Breast epithelium (tissue), 4 donors: ENCODE measurements at regions not wholly inside any gene's neighbourhood (a gene's known extent, or its start where the extent isn't known, plus 50 kb on each side); places are given as distances from the start of the nearest gene placed in this dataset.

Experiments
- DNase-seq, 2 donors: peaks; one replicate each; pipeline ENCODE4 v3.0.0-alpha.2; 2019; ENCODE audit warnings: low spot score in 2 of 2
- H3K27ac ChIP-seq, 2 donors: fragments of 200-600 bp; sonication (generic) in 1 of 2; one replicate each; pipeline ENCODE4 v1.5.1; 2016 to 2019; ENCODE audit warnings: mild to moderate bottlenecking in 1 of 2
- H3K27me3 ChIP-seq, 2 donors: fragments of 200-600 bp; sonication (generic) in 1 of 2; one replicate each; pipeline versions ENCODE4 v1.5.1 to v1.6.0; 2017 to 2019; ENCODE audit warnings: control low read depth in 1 of 2, mild to moderate bottlenecking in 1 of 2
- H3K36me3 ChIP-seq: fragments of 200-600 bp; one replicate; pipeline ENCODE4 v1.5.1; 2019
- H3K4me1 ChIP-seq, 2 donors: fragments of 200-600 bp; sonication (generic); one replicate each; pipeline ENCODE4 v1.5.1; 2016 to 2019; ENCODE audit warnings: control low read depth in 1 of 2
- H3K4me3 ChIP-seq, 3 donors: fragments of 200-600 bp; sonication (generic); 1 replicate in 2 of 3; 2 replicates in 1 of 3; pipeline ENCODE4 v1.5.1; 2016 to 2019; ENCODE audit warnings: mild to moderate bottlenecking in 3 of 3, moderate library complexity in 2 of 3
- H3K9me3 ChIP-seq, 2 donors: fragments of 200-600 bp; sonication (generic) in 1 of 2; one replicate each; pipeline ENCODE4 v1.5.1; 2016 to 2019; ENCODE audit warnings: control low read depth in 1 of 2
- POLR2A ChIP-seq: fragments of 450-650 bp; IDR thresholded peaks from one replicate; pipeline ENCODE4 v1.6.1; 2016; ENCODE audit warnings: antibody characterized with exemption, mild to moderate bottlenecking, moderate library complexity
- POLR2AphosphoS5 ChIP-seq, 3 donors: sonication (generic); formaldehyde crosslinking; IDR thresholded peaks; one replicate each; pipeline ENCODE4 v1.6.1; 2017; ENCODE audit warnings: antibody characterized with exemption in 3 of 3
- intact Hi-C: fragments of 100-400 bp; cut with DNase I; formaldehyde crosslinking; loops from one replicate; pipeline ENCODE4 v1.15.1; 2023; ENCODE audit warnings: low total_unique reads
- TF ChIP-seq, protein P1 (sequence below), 3 donors: fragments of 450-650 bp; IDR thresholded peaks; one replicate each; pipeline ENCODE4 v1.5.1; 2016 to 2017; ENCODE audit warnings: antibody characterized with exemption in 3 of 3, mild to moderate bottlenecking in 3 of 3, moderate library complexity in 3 of 3

DNA sequence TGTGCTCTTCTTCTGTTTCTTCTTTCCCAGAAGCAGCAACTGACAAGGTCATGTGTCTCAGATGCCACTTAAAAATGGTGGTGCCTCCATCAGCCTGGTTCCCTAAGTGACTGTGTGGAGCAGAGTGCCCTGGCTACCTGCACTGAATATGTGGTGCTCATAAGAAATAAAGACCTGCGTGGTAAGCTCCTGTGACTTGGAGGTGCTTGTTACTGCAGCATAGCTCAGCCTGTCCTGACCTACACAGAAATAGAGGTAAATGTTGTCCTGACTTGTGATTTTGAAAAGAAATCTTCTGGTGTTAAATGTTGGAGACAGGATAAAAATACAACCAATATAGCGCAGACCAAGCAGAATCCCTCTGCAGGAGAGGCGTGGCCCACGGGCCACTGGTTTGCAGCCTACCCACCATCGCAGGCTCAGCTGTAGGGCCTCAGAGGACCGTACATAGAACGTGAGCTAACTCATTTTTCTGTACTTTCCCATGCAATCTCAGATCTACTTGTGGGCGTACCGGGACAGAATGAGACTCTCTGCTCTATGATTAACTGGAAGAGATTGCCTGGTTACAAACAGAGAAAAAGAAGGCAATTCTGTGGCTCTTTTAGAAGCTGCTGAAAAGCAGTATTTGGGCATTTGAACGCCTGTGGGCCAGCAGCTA, 79.4 kb upstream of the UNC5A start:
- intact Hi-C loops: no loop called here
- peaks cover 0 to 54% of the 10 kb centered on the region in 2 donors for H3K27me3 ChIP-seq

DNA sequence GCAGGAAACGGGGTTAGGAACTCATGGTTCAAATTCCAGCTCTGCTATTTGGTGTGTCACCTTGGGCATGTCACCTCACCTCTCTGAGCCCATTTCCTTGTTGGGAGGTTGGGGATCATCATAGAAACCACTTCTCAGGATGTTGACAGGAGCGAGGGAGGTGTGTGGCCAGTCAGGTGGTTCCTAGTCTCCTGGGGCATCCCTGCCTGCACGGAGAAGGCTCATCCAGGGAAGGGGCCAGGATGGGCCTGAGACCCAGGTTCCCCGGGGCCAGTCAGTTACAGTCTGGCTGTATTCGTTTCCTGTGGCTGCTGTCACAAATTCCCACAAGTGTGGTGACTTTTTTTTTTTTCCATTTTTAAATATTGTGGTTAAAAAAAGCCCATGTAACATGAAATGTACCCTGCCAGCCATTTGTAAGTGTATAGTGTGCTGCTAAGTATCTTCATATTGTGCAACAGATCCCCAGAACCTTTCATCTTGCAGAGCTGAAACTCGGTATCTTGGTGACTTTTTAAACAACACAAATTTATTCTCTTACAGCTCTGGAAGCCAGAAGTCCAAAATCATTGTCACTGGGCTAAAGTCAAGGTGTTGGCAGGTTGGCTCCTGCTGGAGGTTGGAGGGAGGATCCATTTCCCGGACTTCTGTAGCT, 78.7 kb upstream of the UNC5A start:
- TF ChIP-seq POLR2A (no peak), POLR2AphosphoS5 (IDR thresholded peaks at IDR 0.05) (no peak)
- TF ChIP-seq, protein P1, sequence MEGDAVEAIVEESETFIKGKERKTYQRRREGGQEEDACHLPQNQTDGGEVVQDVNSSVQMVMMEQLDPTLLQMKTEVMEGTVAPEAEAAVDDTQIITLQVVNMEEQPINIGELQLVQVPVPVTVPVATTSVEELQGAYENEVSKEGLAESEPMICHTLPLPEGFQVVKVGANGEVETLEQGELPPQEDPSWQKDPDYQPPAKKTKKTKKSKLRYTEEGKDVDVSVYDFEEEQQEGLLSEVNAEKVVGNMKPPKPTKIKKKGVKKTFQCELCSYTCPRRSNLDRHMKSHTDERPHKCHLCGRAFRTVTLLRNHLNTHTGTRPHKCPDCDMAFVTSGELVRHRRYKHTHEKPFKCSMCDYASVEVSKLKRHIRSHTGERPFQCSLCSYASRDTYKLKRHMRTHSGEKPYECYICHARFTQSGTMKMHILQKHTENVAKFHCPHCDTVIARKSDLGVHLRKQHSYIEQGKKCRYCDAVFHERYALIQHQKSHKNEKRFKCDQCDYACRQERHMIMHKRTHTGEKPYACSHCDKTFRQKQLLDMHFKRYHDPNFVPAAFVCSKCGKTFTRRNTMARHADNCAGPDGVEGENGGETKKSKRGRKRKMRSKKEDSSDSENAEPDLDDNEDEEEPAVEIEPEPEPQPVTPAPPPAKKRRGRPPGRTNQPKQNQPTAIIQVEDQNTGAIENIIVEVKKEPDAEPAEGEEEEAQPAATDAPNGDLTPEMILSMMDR (IDR thresholded peaks at IDR 0.05): no peak
- H3K27me3 ChIP-seq: peaks cover 0 to 61% of the 10 kb centered on the region in 2 donors
- intact Hi-C loops: loop anchor here (2.0 kb wide), 1 partner anchor 51 kb away; no protein-coding TSS in a partner anchor
- H3K4me3 ChIP-seq: no peak overlapping the region
- DNase-seq: no peak
- H3K9me3 ChIP-seq: no peaks in the 10 kb centered on the region
- H3K27ac ChIP-seq: no peak overlapping the region
- H3K4me1 ChIP-seq: no peaks in the 10 kb centered on the region
- H3K36me3 ChIP-seq: no peaks in the 10 kb centered on the region

More for the DNA sequence above, 79.4 kb upstream of the UNC5A start:
- Histone ChIP-seq H3K4me3 (no peak overlapping the region), H3K36me3 (no peaks in the 10 kb centered on the region), H3K27ac (no peak overlapping the region), H3K4me1 (no peaks in the 10 kb centered on the region), H3K9me3 (no peaks in the 10 kb centered on the region)
- no peak for DNase-seq
- TF ChIP-seq POLR2A: no peak
- TF ChIP-seq, protein P1 (IDR thresholded peaks at IDR 0.05): no peak
- no peak for TF ChIP-seq POLR2AphosphoS5 (IDR thresholded peaks at IDR 0.05)

GRCh38 chr5:176732306-176732705, 78.1 kb upstream of the UNC5A start:
- intact Hi-C loops: loop anchor here (2.0 kb wide), 1 partner anchor 52 kb away; no protein-coding TSS in a partner anchor
- Histone ChIP-seq H3K4me1 (no peaks in the 10 kb centered on the region), H3K36me3 (no peaks in the 10 kb centered on the region), H3K27ac (no peak overlapping the region), H3K4me3 (no peak overlapping the region), H3K9me3 (no peaks in the 10 kb centered on the region), H3K27me3 (peaks cover 0 to 57% of the 10 kb centered on the region in 2 donors)
- TF ChIP-seq, protein P1 (IDR thresholded peaks at IDR 0.05): no peak
- TF ChIP-seq POLR2A (no peak), POLR2AphosphoS5 (IDR thresholded peaks at IDR 0.05) (no peak)
- DNase-seq: peak in 1 of 2 donors; percentile 9

DNA sequence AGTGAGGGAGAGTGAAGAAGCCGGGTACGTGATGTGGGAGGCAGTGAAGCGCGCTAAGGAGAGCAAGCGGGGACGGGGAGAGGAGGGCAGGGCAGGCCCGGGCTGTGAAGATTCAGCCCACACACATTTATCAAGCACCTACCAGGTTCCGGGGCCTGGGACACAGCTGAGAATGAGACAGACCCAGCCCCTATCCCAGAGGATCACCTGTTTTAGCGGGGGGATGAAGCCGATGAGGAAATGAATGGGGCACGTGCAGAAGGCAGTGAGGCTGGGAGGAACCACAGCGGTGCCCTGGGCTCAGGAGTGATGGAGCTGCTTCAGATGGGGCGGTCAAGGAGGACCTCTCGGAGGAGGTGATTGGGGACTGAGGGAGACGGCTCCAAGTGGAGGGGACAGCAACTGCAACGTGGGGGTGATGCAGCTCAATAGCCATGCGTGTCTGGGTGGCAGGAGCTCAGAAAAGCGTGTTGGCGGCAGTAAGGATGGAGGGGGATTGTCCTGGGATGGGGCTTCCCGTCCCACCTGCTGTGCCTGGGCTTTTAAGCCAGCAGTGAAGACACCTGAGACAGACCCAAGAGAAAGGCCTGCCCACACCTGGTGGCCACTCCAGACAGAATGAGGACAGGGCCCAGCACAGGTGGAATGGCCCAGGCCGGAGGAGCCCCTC, 77.5 kb upstream of the UNC5A start:
- peak in 1 of 2 donors; percentile 43 for DNase-seq

More for the DNA sequence above, 77.5 kb upstream of the UNC5A start:
- no peaks in the 10 kb centered on the region for H3K36me3 ChIP-seq
- H3K9me3 ChIP-seq: no peaks in the 10 kb centered on the region
- TF ChIP-seq, protein P1 (IDR thresholded peaks at IDR 0.05): no peak
- TF ChIP-seq POLR2AphosphoS5 (IDR thresholded peaks at IDR 0.05) (no peak), POLR2A (no peak)
- H3K27ac ChIP-seq: no peak overlapping the region
- H3K27me3 ChIP-seq: peaks cover 0 to 56% of the 10 kb centered on the region in 2 donors
- intact Hi-C loops: loop anchor here (2.0 kb wide), 1 partner anchor 52 kb away; no protein-coding TSS in a partner anchor
- H3K4me1 ChIP-seq: no peaks in the 10 kb centered on the region
- no peak overlapping the region for H3K4me3 ChIP-seq
